Smooth muscle cell (in vitro differentiated cells): ENCODE measurements at regions not wholly inside any gene's neighbourhood (a gene's known extent, or its start where the extent isn't known, plus 50 kb on each side); places are given as distances from the start of the nearest gene placed in this dataset.

Experiments
- DNase-seq: peaks from one replicate; lab custom pipeline; 2025; ENCODE audit not compliant: unreplicated experiment; lab: John Stamatoyannopoulos, UW
- H2AFZ ChIP-seq: fragments of 200-600 bp; sonication (generic); 2 replicates; pipeline ENCODE4 v1.6.0; 2016; ENCODE audit warnings: antibody characterized with exemption, low read depth, mild to moderate bottlenecking
- H3F3A ChIP-seq: fragments of 200-600 bp; sonication (generic); 2 replicates; pipeline ENCODE4 v1.6.0; 2017; ENCODE audit warnings: antibody characterized with exemption, low read depth
- H3K27ac ChIP-seq: fragments of 200-600 bp; sonication (generic); 2 replicates; pipeline ENCODE4 v1.5.1; 2016; ENCODE audit warnings: low read depth, mild to moderate bottlenecking
- H3K27me3 ChIP-seq: fragments of 200-600 bp; sonication (generic); 2 replicates; pipeline ENCODE4 v1.6.1; 2016; ENCODE audit warnings: low read depth, mild to moderate bottlenecking
- H3K36me3 ChIP-seq: fragments of 200-600 bp; sonication (generic); 2 replicates; pipeline ENCODE4 v1.5.1; 2016; ENCODE audit warnings: low read depth
- H3K4me1 ChIP-seq: fragments of 200-600 bp; sonication (generic); 2 replicates; pipeline ENCODE4 v1.5.1; 2016; ENCODE audit warnings: low read depth
- H3K4me2 ChIP-seq: fragments of 200-600 bp; sonication (generic); 2 replicates; pipeline ENCODE4 v1.6.0; 2016; ENCODE audit warnings: mild to moderate bottlenecking
- H3K4me3 ChIP-seq: fragments of 200-600 bp; sonication (generic); 2 replicates; pipeline ENCODE4 v1.5.1; 2016; ENCODE audit warnings: mild to moderate bottlenecking
- H3K79me2 ChIP-seq: fragments of 200-600 bp; sonication (generic); 2 replicates; pipeline ENCODE4 v1.6.0; 2016; ENCODE audit warnings: low read depth, mild to moderate bottlenecking
- H3K9ac ChIP-seq: fragments of 200-600 bp; sonication (generic); 2 replicates; pipeline ENCODE4 v1.6.0; 2016; ENCODE audit warnings: low read depth
- H3K9me3 ChIP-seq: fragments of 200-600 bp; sonication (generic); replicated peaks from 2 replicates; pipeline ENCODE4 v1.5.1; 2016; ENCODE audit warnings: low read depth
- H4K20me1 ChIP-seq: fragments of 200-600 bp; sonication (generic); 2 replicates; pipeline ENCODE4 v1.6.0; 2016; ENCODE audit warnings: low read depth
- CTCF ChIP-seq: fragments of 200-600 bp; sonication (generic); IDR thresholded peaks from 2 replicates; pipeline ENCODE4 v1.5.1; 2017; ENCODE audit warnings: borderline replicate concordance, mild to moderate bottlenecking, antibody characterized with exemption; ENCODE audit not compliant: insufficient read depth, poor library complexity, severe bottlenecking
- WGBS: methylation state at CpG from one replicate; pipeline ENCODE4 v1.1.7; 2016; ENCODE audit warnings: low lambda C conversion rate; 5-methylcytosine and 5-hydroxymethylcytosine counted together

GRCh38 chr17:62154909-62155308 is 89.8 kb upstream of the MED13 start:
- no peaks in the 10 kb centered on the region for H3K9me3 ChIP-seq
- no peaks in the 10 kb centered on the region for H3K79me2 ChIP-seq
- no peaks in the 10 kb centered on the region for H3F3A ChIP-seq
- H3K4me1 ChIP-seq, result no peaks in the 10 kb centered on the region
- no peak for TF ChIP-seq CTCF
- H3K9ac ChIP-seq, result no peak overlapping the region
- H3K4me2 ChIP-seq, result no peak overlapping the region
- DNase-seq, result no peak
- no peaks in the 10 kb centered on the region for H3K36me3 ChIP-seq
- H2AFZ ChIP-seq, result no peak overlapping the region
- no peak overlapping the region for H3K27ac ChIP-seq
- H4K20me1 ChIP-seq, result no peaks in the 10 kb centered on the region
- no peak overlapping the region for H3K4me3 ChIP-seq
- 78% methylated on average over 2 of the region's 2 CpGs for WGBS
- H3K27me3 ChIP-seq, result no peaks in the 10 kb centered on the region

- no peaks in the 10 kb centered on the region for H3F3A ChIP-seq
- H3K9me3 ChIP-seq, result no peaks in the 10 kb centered on the region
- H3K4me2 ChIP-seq, result no peak overlapping the region
- H3K4me1 ChIP-seq, result no peaks in the 10 kb centered on the region
- H2AFZ ChIP-seq, result no peak overlapping the region
- 85% methylated on average over 2 of the region's 2 CpGs for WGBS
- no peak overlapping the region for H3K27ac ChIP-seq
- no peaks in the 10 kb centered on the region for H3K79me2 ChIP-seq
- H3K4me3 ChIP-seq, result no peak overlapping the region
- H3K27me3 ChIP-seq, result no peaks in the 10 kb centered on the region
- no peak for DNase-seq
- H3K36me3 ChIP-seq, result no peaks in the 10 kb centered on the region
- no peak overlapping the region for H3K9ac ChIP-seq
- TF ChIP-seq CTCF, result no peak
- H4K20me1 ChIP-seq, result no peaks in the 10 kb centered on the region
These were observed 85.4 kb upstream of the MED13 start for GRCh38 chr17:62150471-62150870.

- Histone ChIP-seq H3K4me3 (no peak overlapping the region), H3K9me3 (no peaks in the 10 kb centered on the region), H2AFZ (no peak overlapping the region), H3K36me3 (no peaks in the 10 kb centered on the region), H3K27ac (no peak overlapping the region), H4K20me1 (no peaks in the 10 kb centered on the region), H3K9ac (no peak overlapping the region), H3K79me2 (no peaks in the 10 kb centered on the region), H3K27me3 (no peaks in the 10 kb centered on the region), H3F3A (no peaks in the 10 kb centered on the region), H3K4me1 (no peaks in the 10 kb centered on the region), H3K4me2 (no peak overlapping the region)
- DNase-seq, result no peak
- WGBS, result 94% methylated on average over 4 of the region's 4 CpGs
- no peak for TF ChIP-seq CTCF
These were observed 84.9 kb upstream of the MED13 start for GRCh38 chr17:62149961-62150360.

- Histone ChIP-seq H3K27ac (no peak overlapping the region), H3K9me3 (no peaks in the 10 kb centered on the region), H3F3A (no peaks in the 10 kb centered on the region), H3K36me3 (no peaks in the 10 kb centered on the region), H3K27me3 (no peaks in the 10 kb centered on the region), H3K9ac (no peak overlapping the region), H2AFZ (no peak overlapping the region), H3K4me2 (no peak overlapping the region), H4K20me1 (no peaks in the 10 kb centered on the region), H3K4me1 (no peaks in the 10 kb centered on the region), H3K79me2 (no peaks in the 10 kb centered on the region), H3K4me3 (no peak overlapping the region)
- no peak for DNase-seq
- 62% methylated on average over 2 of the region's 4 CpGs for WGBS
- TF ChIP-seq CTCF, result no peak
These were observed 82.2 kb upstream of the MED13 start for GRCh38 chr17:62147284-62147683.
